ENCODE measurements at regions not wholly inside any gene's neighbourhood (a gene's known extent, or its start where the extent isn't known, plus 50 kb on each side); places are given as distances from the start of the nearest gene placed in this dataset.
A peak's percentile ranks its signal among the peaks of the same experiment; 100 is the strongest.

DNA sequence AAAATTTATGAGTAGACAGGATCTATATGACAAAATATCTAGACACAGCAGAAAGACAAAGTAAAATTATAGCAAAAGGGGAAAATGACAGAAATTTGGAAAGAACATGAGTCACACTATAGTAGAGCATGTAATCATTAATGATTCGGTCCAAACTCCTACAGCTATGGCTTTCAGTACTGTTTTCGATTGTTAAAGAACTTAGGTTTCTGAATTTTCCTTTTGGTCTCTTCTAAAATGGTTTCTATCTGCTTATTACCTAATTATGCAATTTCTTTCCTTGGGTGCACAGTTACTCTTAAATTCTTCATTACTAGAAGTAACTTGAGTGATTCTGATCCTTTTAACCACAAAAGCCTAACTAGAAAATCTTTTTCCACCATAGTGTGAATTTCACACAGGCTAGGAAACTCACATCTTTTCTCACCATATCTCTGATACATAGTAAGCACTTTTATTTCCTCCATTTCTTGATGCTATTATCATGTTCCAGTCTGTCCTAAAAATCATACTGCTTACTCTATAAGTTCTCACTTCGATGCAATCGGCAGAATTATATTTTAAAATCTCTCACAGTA lies 1101.4 kb downstream of the PCDH9 start:
- TF ChIP-seq GATA1 (IDR thresholded peaks at IDR 0.05; ENCODE audit: low read depth, low read length) (no peak), POLR2A (IDR thresholded peaks at IDR 0.05; ENCODE audit: low read length) (no peak)
- no peak for DNase-seq

GRCh38 chr13:66128201-66128600 lies 1101.9 kb downstream of the PCDH9 start:
- DNase-seq = no peak
- no peak for TF ChIP-seq GATA1 (IDR thresholded peaks at IDR 0.05; ENCODE audit: low read depth, low read length)
- no peak for TF ChIP-seq POLR2A (IDR thresholded peaks at IDR 0.05; ENCODE audit: low read length)

DNA sequence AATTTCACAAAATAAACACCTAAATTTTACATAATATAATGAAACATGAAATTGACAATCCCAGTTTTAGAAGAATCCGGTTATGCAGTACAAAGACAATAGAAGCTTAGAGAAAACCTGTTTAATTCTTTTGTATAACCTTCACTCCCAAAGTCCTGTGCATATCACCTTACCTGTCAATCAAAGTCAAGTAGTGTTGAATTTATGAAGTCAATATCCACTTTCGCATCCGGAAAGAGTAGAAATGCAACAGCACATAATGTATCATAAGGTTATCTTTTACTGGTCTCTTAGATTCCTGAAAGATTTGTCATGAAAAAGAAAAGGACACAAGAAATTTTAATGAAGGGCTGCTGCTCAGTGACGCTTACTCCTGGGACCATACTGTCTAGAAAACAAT lies 1112.6 kb downstream of the PCDH9 start:
- no peak for DNase-seq
- TF ChIP-seq GATA1 (IDR thresholded peaks at IDR 0.05; ENCODE audit: low read depth, low read length) = no peak
- no peak for TF ChIP-seq POLR2A (IDR thresholded peaks at IDR 0.05; ENCODE audit: low read length)

- TF ChIP-seq POLR2A (IDR thresholded peaks at IDR 0.05; ENCODE audit: low read length) (no peak), GATA1 (IDR thresholded peaks at IDR 0.05; ENCODE audit: low read depth, low read length) (no peak)
- DNase-seq = no peak
These were observed 1116.1 kb downstream of the PCDH9 start for GRCh38 chr13:66113882-66114526.

DNA sequence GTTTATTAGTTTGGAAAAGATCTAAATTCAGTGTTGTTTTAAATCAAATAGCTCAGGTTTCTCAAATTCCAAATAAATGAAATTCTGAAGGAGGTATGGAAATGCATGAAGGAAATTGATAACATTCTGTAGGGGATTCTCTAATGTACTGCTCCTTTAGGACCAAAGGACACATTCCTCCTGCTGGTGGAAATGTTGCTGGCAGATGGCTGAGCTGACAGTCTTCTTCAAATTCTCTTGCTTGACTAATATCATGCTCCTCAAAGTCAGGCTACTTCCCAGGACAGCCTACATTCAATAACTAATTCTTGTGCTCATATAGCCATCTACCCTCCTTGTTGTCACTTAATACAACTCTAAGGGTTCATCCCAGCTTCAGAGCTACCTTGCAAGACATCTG lies 1118.5 kb downstream of the PCDH9 start:
- TF ChIP-seq POLR2A (IDR thresholded peaks at IDR 0.05; ENCODE audit: low read length) = no peak
- TF ChIP-seq GATA1 (IDR thresholded peaks at IDR 0.05; ENCODE audit: low read depth, low read length) = no peak
- no peak for DNase-seq

GRCh38 chr13:66106246-66106645 lies 1123.9 kb downstream of the PCDH9 start:
- TF ChIP-seq GATA1 (IDR thresholded peaks at IDR 0.05; ENCODE audit: low read depth, low read length) (no peak), POLR2A (IDR thresholded peaks at IDR 0.05; ENCODE audit: low read length) (no peak)
- no peak for DNase-seq

DNA sequence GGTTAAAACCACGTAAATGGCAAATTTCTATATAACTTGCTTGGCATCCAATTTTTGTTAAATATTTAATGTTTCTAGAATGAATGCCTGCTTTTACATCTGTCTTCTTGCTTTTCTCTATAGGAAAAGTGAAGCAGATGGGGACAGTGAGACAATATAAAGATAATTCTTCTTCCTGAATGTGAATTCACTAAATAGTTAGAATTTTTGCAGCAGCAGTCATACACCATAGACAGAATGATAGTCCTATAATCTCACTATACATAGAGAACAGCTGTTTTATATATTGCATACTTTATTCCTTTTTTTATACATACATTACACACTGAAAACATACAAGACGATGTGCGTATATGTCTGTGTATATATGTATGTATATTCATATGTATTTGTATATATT lies 1127.3 kb downstream of the PCDH9 start:
- no peak for DNase-seq
- TF ChIP-seq GATA1 (IDR thresholded peaks at IDR 0.05; ENCODE audit: low read depth, low read length) (no peak), POLR2A (IDR thresholded peaks at IDR 0.05; ENCODE audit: low read length) (no peak)

GRCh38 chr13:66099825-66100224 lies 1130.3 kb downstream of the PCDH9 start:
- DNase-seq = no peak
- TF ChIP-seq POLR2A (IDR thresholded peaks at IDR 0.05; ENCODE audit: low read length) (no peak), GATA1 (IDR thresholded peaks at IDR 0.05; ENCODE audit: low read depth, low read length) (no peak)

DNA sequence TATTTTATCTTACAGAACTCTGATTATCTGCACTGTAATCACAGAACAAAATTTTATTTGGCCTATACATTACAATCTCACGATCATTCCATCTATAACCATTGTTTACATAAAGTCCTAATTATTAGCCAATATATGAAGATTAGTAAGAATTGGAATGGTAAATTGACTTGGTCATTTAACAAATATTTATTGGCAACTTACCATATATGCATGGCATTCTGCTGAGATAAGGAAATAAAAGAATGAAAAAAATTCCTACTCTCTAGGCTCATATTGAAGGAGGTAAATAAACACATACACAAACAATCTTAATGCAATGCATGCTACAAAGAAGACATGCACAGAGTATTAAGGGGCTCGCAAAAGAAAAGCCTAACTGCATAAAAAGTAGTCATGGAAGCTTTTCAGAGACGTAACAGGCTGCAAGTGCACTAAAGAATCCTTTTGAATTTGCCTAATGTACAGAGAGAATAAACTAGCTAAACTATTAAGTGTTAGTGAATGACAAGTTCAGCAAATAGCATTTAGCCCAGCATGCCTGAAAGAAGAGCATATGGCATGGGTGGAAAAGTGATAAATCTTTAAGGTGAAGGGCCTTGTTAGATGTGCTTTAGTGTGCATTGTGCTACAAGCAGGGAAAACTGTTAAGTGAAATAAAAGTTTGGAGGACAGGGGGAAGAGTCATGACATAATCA lies 1131.1 kb downstream of the PCDH9 start:
- TF ChIP-seq POLR2A (IDR thresholded peaks at IDR 0.05; ENCODE audit: low read length) = no peak
- no peak for TF ChIP-seq GATA1 (IDR thresholded peaks at IDR 0.05; ENCODE audit: low read depth, low read length)
- no peak for DNase-seq

GRCh38 chr13:66089711-66090110 lies 1140.4 kb downstream of the PCDH9 start:
- TF ChIP-seq POLR2A (IDR thresholded peaks at IDR 0.05; ENCODE audit: low read length) (no peak), GATA1 (IDR thresholded peaks at IDR 0.05; ENCODE audit: low read depth, low read length) (no peak)
- DNase-seq = no peak

GRCh38 chr13:66087269-66087710 lies 1142.8 kb downstream of the PCDH9 start:
- no peak for DNase-seq
- no peak for TF ChIP-seq GATA1 (IDR thresholded peaks at IDR 0.05; ENCODE audit: low read depth, low read length)
- TF ChIP-seq POLR2A (IDR thresholded peaks at IDR 0.05; ENCODE audit: low read length) = no peak

DNA sequence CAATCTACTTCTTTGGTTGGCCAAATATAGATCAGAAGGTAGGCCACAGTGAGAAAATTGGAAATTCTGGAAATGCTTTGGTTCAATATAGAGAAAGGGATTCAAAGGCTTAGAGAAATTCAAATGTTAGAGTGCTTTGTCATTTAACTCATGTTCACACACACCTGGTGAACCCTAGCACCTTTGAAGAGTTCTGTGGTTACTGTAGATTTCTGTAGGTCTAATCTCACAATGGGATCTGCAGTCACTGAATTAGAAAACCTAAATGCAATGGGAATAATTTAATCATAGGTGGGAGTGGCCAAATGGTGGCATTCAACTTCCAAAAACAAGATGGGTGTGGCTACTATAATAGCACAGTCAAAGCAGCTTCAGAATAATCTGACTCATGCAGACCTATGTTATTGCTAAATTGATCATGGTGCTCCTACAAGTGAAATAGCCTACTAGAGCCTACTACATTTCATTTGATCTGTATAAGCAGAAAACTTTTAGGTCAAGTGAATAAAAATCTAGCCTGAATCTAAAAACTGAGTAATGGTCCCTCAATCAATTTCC lies 1152.9 kb downstream of the PCDH9 start:
- TF ChIP-seq POLR2A (IDR thresholded peaks at IDR 0.05; ENCODE audit: low read length) (no peak), GATA1 (IDR thresholded peaks at IDR 0.05; ENCODE audit: low read depth, low read length) (no peak)
- peak; percentile 2 to 9 for DNase-seq

GRCh38 chr13:66076417-66076816 lies 1153.7 kb downstream of the PCDH9 start:
- TF ChIP-seq POLR2A (IDR thresholded peaks at IDR 0.05; ENCODE audit: low read length) = no peak
- no peak for TF ChIP-seq GATA1 (IDR thresholded peaks at IDR 0.05; ENCODE audit: low read depth, low read length)
- DNase-seq = no peak

DNA sequence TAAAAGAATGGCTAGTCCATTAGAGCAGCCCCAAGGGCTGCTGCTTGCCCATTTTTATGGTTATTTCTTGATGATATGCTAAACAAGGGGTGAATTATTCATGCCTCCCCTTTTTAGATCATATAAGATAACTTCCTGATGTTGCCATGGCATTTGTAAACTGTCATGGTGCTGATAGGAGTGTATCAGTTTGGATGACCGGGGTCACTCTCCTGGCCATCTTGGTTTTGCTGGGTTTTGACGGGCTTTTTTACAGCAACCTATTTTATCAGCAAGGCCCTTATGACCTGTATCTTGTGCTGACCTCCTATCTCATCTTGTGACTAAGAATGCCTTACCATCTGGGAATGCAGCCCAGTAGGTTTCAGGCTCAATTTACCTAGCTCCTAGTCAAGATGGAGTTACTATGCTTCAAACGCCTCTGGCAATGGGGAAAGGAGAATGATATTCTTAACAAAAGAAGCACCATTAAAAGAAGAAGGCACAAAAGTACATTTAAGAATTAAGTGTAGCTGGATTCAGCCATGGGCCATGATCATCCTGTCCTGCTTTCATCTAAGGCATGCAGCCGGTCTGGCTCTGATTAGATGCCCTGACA lies 1156.0 kb downstream of the PCDH9 start:
- TF ChIP-seq GATA1 (IDR thresholded peaks at IDR 0.05; ENCODE audit: low read depth, low read length) = no peak
- no peak for TF ChIP-seq POLR2A (IDR thresholded peaks at IDR 0.05; ENCODE audit: low read length)

GRCh38 chr13:66072097-66072496 lies 1158.0 kb downstream of the PCDH9 start:
- DNase-seq = peak in 1 of 2 experiments; percentile 2

More for the DNA sequence above, 1156.0 kb downstream of the PCDH9 start:
- DNase-seq = peak; percentile 2 to 59
